Activated CD4-positive, CD25-positive, alpha-beta regulatory T cell (primary cell): ENCODE measurements at regions not wholly inside any gene's neighbourhood (a gene's known extent, or its start where the extent isn't known, plus 50 kb on each side); places are given as distances from the start of the nearest gene placed in this dataset.

ENCODE experiments used
- DNase-seq, 4 experiments: peaks; one replicate each; lab custom pipeline; 2025; lab: John Stamatoyannopoulos, UW

GRCh38 chr10:89829262-89829886, 128.0 kb downstream of the KIF20B start:
- no peak for DNase-seq

GRCh38 chr10:89829887-89830269, 128.5 kb downstream of the KIF20B start:
- no peak for DNase-seq

GRCh38 chr10:89830624-89831023, 129.2 kb downstream of the KIF20B start:
- DNase-seq, result no peak

- no peak for DNase-seq
Measured at GRCh38 chr10:89836840-89837164, 135.4 kb downstream of the KIF20B start.

GRCh38 chr10:89837165-89838043, 136.0 kb downstream of the KIF20B start:
- peak in 1 of 4 experiments; percentile 14 for DNase-seq

- DNase-seq, result no peak
Measured at GRCh38 chr10:89838044-89838615, 136.7 kb downstream of the KIF20B start.

- no peak for DNase-seq
Measured at GRCh38 chr10:89845541-89846280, 144.3 kb downstream of the KIF20B start.

GRCh38 chr10:89846281-89846630, 144.9 kb downstream of the KIF20B start:
- DNase-seq, result no peak

- DNase-seq, result no peak
Measured at GRCh38 chr10:89846786-89847185, 145.4 kb downstream of the KIF20B start.

GRCh38 chr10:89852872-89853271, 151.5 kb downstream of the KIF20B start:
- no peak for DNase-seq

GRCh38 chr10:89853781-89854191, 152.4 kb downstream of the KIF20B start:
- DNase-seq, result no peak

- no peak for DNase-seq
Measured at GRCh38 chr10:89857431-89858042, 156.1 kb downstream of the KIF20B start.

GRCh38 chr10:89861199-89861573, 159.8 kb downstream of the KIF20B start:
- no peak for DNase-seq

- DNase-seq, result no peak
Measured at GRCh38 chr10:89861584-89862301, 160.4 kb downstream of the KIF20B start.

GRCh38 chr10:89867964-89868363, 166.6 kb downstream of the KIF20B start:
- no peak for DNase-seq

- no peak for DNase-seq
Measured at GRCh38 chr10:89869180-89869579, 167.8 kb downstream of the KIF20B start.

GRCh38 chr10:89869592-89870156, 168.3 kb downstream of the KIF20B start:
- no peak for DNase-seq

- no peak for DNase-seq
Measured at GRCh38 chr10:89870936-89871335, 169.5 kb downstream of the KIF20B start.

- DNase-seq, result no peak
Measured at GRCh38 chr10:89873055-89873454, 171.7 kb downstream of the KIF20B start.

- DNase-seq, result no peak
Measured at GRCh38 chr10:89875557-89875956, 174.2 kb downstream of the KIF20B start.

GRCh38 chr10:89879121-89879520, 177.7 kb downstream of the KIF20B start:
- DNase-seq, result no peak
